GM18951 (cell line): ENCODE measurements at regions not wholly inside any gene's neighbourhood (a gene's known extent, or its start where the extent isn't known, plus 50 kb on each side); places are given as distances from the start of the nearest gene placed in this dataset.
"Not testable (repeated sequence)": the region's sequence is repeated elsewhere in the genome, so short reads cannot be mapped to it uniquely, and the experiment has no call there.

Experiments
- POLR2A ChIP-seq: IDR thresholded peaks from 4 replicates; pipeline ENCODE4 v1.6.1; 2011; ENCODE audit warnings: mild to moderate bottlenecking; ENCODE audit not compliant: insufficient read length, insufficient read depth; ENCODE audit errors: extremely low read depth
- in situ Hi-C: fragments of 300-500 bp; cut with MboI; formaldehyde crosslinking; loops from one replicate; pipeline ENCODE4 v1.12.0; 2022; ENCODE audit warnings: low sequenced_read_pairs, mixed read lengths, inconsistent platforms; ENCODE audit not compliant: unreplicated experiment

- in situ Hi-C loops, result no loop called here
- TF ChIP-seq POLR2A, result no peak
These were observed 692.5 kb downstream of the TOX3 start for GRCh38 chr16:51854401-51854951.

GRCh38 chr16:51853586-51853985 is 693.4 kb downstream of the TOX3 start:
- TF ChIP-seq POLR2A, result no peak
- in situ Hi-C loops, result no loop called here

DNA sequence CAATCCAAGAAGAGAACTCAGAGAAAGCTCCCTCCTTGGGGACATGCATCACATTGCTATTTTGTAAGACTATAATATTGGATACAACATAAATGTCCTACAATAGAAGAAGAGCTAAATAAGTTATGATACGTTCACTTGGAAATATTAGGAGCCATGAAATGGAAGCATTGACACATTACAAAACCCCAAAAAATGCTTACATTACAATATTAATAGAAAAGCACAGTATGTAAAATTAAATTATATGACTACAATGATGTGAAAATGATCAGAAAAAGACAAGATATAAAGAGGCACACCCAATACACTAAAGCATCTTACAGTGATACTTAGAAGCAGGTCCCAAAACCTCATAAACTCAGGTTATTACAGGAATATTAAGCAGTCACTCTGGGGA is 694.1 kb downstream of the TOX3 start:
- no peak for TF ChIP-seq POLR2A
- in situ Hi-C loops, result no loop called here

DNA sequence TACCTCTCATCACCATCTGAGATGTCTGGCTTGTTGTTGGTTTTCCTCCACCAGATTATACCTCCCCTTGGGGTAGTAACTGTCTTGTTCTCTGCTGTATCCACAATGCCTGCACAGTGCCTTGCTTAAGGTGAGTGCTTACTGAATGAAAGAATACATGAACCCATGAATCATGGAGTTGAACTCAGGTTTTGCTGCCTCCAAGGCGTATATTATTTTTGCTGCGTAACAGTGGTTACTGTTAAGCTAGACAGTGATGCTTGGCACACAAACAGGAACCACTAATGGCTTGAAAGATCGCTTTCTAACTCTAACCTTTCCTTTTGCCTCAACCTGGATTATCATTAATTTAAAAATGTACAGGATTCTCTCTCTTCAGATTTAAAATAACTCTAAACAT is 695.8 kb downstream of the TOX3 start:
- TF ChIP-seq POLR2A, result no peak
- in situ Hi-C loops, result no loop called here

DNA sequence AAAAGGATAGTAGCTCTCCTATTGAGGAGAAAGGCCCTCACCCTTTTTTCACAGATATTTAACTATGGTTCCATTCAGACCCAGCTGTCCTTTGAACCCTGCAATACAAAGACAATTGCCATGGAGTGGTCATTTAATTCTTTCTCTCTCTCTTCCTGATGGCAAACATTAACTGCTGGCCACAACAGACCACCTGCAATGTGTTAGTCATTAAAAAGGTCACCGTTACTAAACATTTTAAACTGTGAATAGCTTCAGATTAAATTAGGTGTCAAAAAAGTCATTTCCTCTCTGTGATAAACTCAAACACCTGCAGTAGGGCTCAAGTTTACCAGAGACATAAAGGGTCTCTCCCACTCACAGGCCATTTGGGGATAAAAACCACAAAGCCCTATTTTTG is 697.2 kb downstream of the TOX3 start:
- in situ Hi-C loops, result no loop called here
- TF ChIP-seq POLR2A, result no peak

GRCh38 chr16:51845586-51846305 is 694.7 kb upstream of the SALL1 start:
- no peak for TF ChIP-seq POLR2A
- in situ Hi-C loops, result no loop called here

DNA sequence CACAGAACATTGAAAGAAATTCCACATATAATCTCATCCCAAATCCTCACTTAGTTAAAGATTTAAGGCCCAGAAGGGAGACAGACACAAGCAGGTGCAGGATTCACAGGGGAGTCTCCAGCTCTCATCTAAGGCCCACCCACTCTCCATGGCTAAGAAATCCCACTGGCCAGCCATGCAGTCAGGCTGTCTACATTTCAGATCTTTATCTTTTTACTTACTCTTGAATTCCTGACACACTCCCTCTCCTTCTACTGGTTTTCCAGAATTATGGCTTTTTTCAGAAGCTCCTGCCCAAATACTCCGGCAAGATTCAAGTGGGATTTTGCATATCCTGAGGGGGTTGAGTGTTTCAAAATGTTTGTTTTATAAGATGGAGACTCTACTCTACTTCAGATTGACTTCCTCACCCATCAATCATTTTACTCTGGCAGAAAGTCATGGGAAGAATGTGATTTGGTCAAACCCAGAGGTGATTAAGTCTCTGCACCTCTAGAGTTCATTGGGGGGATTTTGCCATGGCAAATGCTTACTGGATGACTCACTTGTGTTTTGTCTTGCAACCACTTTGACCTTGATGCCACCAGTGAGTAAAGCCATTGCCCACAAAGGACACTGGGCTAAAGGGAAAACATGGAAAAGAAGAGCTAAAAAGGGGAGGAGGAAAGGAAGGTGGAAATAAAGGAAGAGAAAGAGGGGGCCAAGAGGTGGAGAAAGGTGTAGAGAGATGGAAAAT is 688.8 kb upstream of the SALL1 start:
- in situ Hi-C loops, result no loop called here
- TF ChIP-seq POLR2A, result no peak

- no peak for TF ChIP-seq POLR2A
- in situ Hi-C loops, result no loop called here
These were observed 683.7 kb upstream of the SALL1 start for GRCh38 chr16:51834794-51835193.

- in situ Hi-C loops, result no loop called here
- no peak for TF ChIP-seq POLR2A
These were observed 683.1 kb upstream of the SALL1 start for GRCh38 chr16:51834133-51834532.

DNA sequence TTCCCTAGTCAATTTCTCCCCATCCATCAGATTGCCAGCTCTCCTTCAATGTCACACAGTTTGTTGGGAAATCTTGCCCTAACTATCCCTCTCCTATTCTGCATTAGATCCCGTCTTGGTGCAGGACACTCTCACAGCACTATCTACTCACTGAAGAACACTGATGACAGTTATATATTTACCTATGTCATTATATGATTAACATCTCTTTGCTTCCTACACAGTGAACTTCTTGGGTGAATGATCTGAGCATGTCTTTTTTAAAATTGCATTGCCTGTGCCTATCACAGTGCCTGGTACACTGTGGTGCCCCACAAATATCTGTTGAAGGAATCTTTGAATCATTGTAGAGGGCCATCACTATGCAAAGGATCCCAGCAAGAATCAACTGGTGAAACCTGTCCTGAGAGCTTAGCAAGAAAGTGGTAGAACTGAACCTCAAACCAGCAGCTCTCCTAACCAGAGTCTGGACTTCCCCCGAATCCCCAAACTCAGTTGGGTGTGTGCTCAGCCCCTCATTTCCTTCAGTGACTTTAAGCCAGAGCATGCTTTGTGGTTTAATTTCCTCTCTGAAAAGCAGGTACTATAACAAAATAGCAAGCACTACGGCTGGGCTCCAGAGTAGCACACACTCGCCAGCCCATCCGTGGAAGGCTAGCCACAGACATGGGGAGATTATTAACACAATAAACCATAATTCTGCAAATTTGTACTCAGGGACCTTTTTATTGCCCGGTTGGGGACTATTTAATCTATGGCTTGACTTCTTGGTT is 680.7 kb upstream of the SALL1 start:
- in situ Hi-C loops, result no loop called here
- TF ChIP-seq POLR2A, result no peak

DNA sequence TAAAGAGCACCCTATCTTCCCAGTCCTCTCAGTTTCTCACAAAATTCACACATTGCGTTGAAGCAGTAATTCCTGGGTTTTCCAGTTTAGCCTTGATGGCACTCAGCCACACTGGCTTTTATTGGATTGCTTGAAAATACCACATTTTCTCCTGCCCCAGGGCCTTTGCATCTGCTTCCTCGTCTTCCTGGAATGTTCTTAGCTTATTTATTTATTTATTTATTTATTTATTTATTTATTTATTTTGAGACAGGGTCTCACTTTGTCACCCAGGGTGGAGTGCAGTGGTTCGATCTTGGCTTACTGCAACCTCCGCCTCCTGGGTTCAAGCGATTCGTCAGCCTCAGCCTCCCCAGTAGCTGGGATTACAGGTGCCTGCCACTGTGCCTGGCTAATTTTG is 680.0 kb upstream of the SALL1 start:
- in situ Hi-C loops, result not testable (repeated sequence)

DNA sequence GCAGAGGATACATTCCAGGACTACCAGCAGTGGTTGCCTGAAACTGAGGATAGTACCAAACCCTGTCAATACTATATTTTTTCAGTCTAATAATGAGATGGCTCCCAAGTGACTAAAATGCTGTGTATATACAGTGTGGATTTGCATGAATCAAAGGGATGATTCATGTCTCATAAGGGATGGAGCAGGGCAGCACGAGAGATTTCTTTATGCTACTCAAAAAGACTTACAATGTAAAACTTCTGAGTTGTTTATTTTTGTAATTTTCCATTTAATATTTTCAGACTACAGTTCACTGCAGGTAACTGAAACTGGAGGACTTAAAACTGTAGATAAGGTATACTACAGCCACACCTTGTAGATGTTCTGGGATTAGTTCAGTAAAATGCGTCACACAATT is 674.7 kb upstream of the SALL1 start:
- no peak for TF ChIP-seq POLR2A
- in situ Hi-C loops, result no loop called here

DNA sequence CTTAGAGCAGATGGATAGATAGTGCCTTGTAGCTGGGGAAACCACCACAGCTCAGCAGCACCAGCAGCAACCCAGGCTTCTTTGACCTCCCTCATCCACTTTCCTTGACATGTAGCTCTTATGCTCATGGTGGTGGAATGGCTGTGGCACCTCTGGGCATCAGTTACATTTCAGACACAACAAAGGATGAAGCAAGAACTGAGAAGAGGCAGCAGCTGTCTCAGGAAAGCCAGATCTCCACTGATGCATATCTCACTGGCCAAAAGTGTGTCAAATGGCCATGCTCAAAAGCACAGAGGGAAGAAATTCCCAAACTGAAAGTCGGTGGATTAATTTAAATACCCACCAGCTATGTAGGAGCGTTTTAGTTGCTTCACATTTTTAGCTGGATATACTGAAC is 671.4 kb upstream of the SALL1 start:
- in situ Hi-C loops, result no loop called here

More for the DNA sequence above, 671.4 kb upstream of the SALL1 start:
- no peak for TF ChIP-seq POLR2A
